ENCODE measurements at regions not wholly inside any gene's neighbourhood (a gene's known extent, or its start where the extent isn't known, plus 50 kb on each side); places are given as distances from the start of the nearest gene placed in this dataset.

GRCh38 chr2:37812414-37812813, 112.7 kb upstream of the RMDN2 start:
- no peak for DNase-seq

GRCh38 chr2:37812941-37813730, 112.0 kb upstream of the RMDN2 start:
- DNase-seq: no peak

- no peak for DNase-seq
These were observed 109.1 kb upstream of the RMDN2 start for GRCh38 chr2:37816036-37816435.

GRCh38 chr2:37816686-37817085, 108.4 kb upstream of the RMDN2 start:
- DNase-seq: no peak

GRCh38 chr2:37819186-37819585, 105.9 kb upstream of the RMDN2 start:
- no peak for DNase-seq

- DNase-seq: no peak
These were observed 104.6 kb upstream of the RMDN2 start for GRCh38 chr2:37820471-37820986.

- DNase-seq: no peak
These were observed 99.5 kb upstream of the RMDN2 start for GRCh38 chr2:37825586-37825985.

- DNase-seq: no peak
These were observed 98.5 kb upstream of the RMDN2 start for GRCh38 chr2:37826611-37827010.

GRCh38 chr2:37827455-37827854, 97.6 kb upstream of the RMDN2 start:
- DNase-seq: no peak

GRCh38 chr2:37827911-37828511, 97.1 kb upstream of the RMDN2 start:
- no peak for DNase-seq

- no peak for DNase-seq
These were observed 95.9 kb upstream of the RMDN2 start for GRCh38 chr2:37829202-37829601.

- DNase-seq: no peak
These were observed 95.3 kb upstream of the RMDN2 start for GRCh38 chr2:37829616-37830395.

- DNase-seq: no peak
These were observed 94.5 kb upstream of the RMDN2 start for GRCh38 chr2:37830636-37831035.

- DNase-seq: no peak
These were observed 93.9 kb upstream of the RMDN2 start for GRCh38 chr2:37831081-37831780.

GRCh38 chr2:37832590-37833197, 92.4 kb upstream of the RMDN2 start:
- peak; percentile 58 for DNase-seq

- no peak for DNase-seq
These were observed 91.7 kb upstream of the RMDN2 start for GRCh38 chr2:37833423-37833822.

GRCh38 chr2:37836270-37836669, 88.8 kb upstream of the RMDN2 start:
- DNase-seq: no peak

GRCh38 chr2:37836711-37837110, 88.4 kb upstream of the RMDN2 start:
- DNase-seq: no peak

GRCh38 chr2:37837628-37838328, 87.3 kb upstream of the RMDN2 start:
- no peak for DNase-seq

GRCh38 chr2:37838541-37839167, 86.4 kb upstream of the RMDN2 start:
- no peak for DNase-seq

- DNase-seq: no peak
These were observed 85.1 kb upstream of the RMDN2 start for GRCh38 chr2:37839991-37840390.

Data from NCI-H510A (cell line).